ENCODE measurements at regions not wholly inside any gene's neighbourhood (a gene's known extent, or its start where the extent isn't known, plus 50 kb on each side); places are given as distances from the start of the nearest gene placed in this dataset.

- TF ChIP-seq YY1 (IDR thresholded peaks at IDR 0.05; ENCODE audit: insufficient read depth, insufficient read length): no peak
- TF ChIP-seq ZNF274 (IDR thresholded peaks at IDR 0.05; ENCODE audit: low read depth, low read length): no peak
- no peak for TF ChIP-seq SUZ12 (IDR thresholded peaks at IDR 0.05; ENCODE audit: extremely low read depth, insufficient read depth, insufficient read length)
- no peak for DNase-seq (ENCODE audit: low read depth, low spot score)
- Histone ChIP-seq H3K36me3 (ENCODE audit: insufficient read depth, insufficient read length, low read length) (no peaks in the 10 kb centered on the region), H3K9ac (ENCODE audit: insufficient read length, low read depth) (no peak overlapping the region), H3K4me3 (ENCODE audit: insufficient read length, low read depth) (no peak overlapping the region), H3K27me3 (ENCODE audit: insufficient read depth, insufficient read length) (no peaks in the 10 kb centered on the region), H3K9me3 (ENCODE audit: insufficient read depth, low read length) (no peaks in the 10 kb centered on the region), H3K4me1 (ENCODE audit: insufficient read depth, insufficient read length) (no peaks in the 10 kb centered on the region)
Measured at GRCh38 chr5:117692606-117693005, 1118.0 kb upstream of the SEMA6A start.

GRCh38 chr5:117691081-117691870 lies 1116.7 kb upstream of the SEMA6A start:
- DNase-seq (ENCODE audit: low read depth, low spot score): no peak
- Histone ChIP-seq H3K9ac (ENCODE audit: insufficient read length, low read depth) (no peak overlapping the region), H3K36me3 (ENCODE audit: insufficient read depth, insufficient read length, low read length) (no peaks in the 10 kb centered on the region), H3K4me3 (ENCODE audit: insufficient read length, low read depth) (no peak overlapping the region), H3K9me3 (ENCODE audit: insufficient read depth, low read length) (no peaks in the 10 kb centered on the region), H3K27me3 (ENCODE audit: insufficient read depth, insufficient read length) (no peaks in the 10 kb centered on the region), H3K4me1 (ENCODE audit: insufficient read depth, insufficient read length) (no peaks in the 10 kb centered on the region)
- TF ChIP-seq ZNF274 (IDR thresholded peaks at IDR 0.05; ENCODE audit: low read depth, low read length) (no peak), YY1 (IDR thresholded peaks at IDR 0.05; ENCODE audit: insufficient read depth, insufficient read length) (no peak)

- no peak for DNase-seq (ENCODE audit: low read depth, low spot score)
- no peak overlapping the region for H3K4me3 ChIP-seq (ENCODE audit: insufficient read length, low read depth)
- no peaks in the 10 kb centered on the region for H3K9me3 ChIP-seq (ENCODE audit: insufficient read depth, low read length)
- TF ChIP-seq ZNF274 (IDR thresholded peaks at IDR 0.05; ENCODE audit: low read depth, low read length): no peak
- TF ChIP-seq SUZ12 (IDR thresholded peaks at IDR 0.05; ENCODE audit: extremely low read depth, insufficient read depth, insufficient read length): no peak
- no peak for TF ChIP-seq YY1 (IDR thresholded peaks at IDR 0.05; ENCODE audit: insufficient read depth, insufficient read length)
- no peaks in the 10 kb centered on the region for H3K4me1 ChIP-seq (ENCODE audit: insufficient read depth, insufficient read length)
- no peaks in the 10 kb centered on the region for H3K27me3 ChIP-seq (ENCODE audit: insufficient read depth, insufficient read length)
- no peak overlapping the region for H3K9ac ChIP-seq (ENCODE audit: insufficient read length, low read depth)
- H3K36me3 ChIP-seq (ENCODE audit: insufficient read depth, insufficient read length, low read length): no peaks in the 10 kb centered on the region
Measured at GRCh38 chr5:117690612-117691011, 1116.0 kb upstream of the SEMA6A start.

GRCh38 chr5:117686926-117687325 lies 1112.3 kb upstream of the SEMA6A start:
- Histone ChIP-seq H3K27me3 (ENCODE audit: insufficient read depth, insufficient read length) (no peaks in the 10 kb centered on the region), H3K4me3 (ENCODE audit: insufficient read length, low read depth) (no peak overlapping the region), H3K9me3 (ENCODE audit: insufficient read depth, low read length) (no peaks in the 10 kb centered on the region), H3K36me3 (ENCODE audit: insufficient read depth, insufficient read length, low read length) (no peaks in the 10 kb centered on the region), H3K9ac (ENCODE audit: insufficient read length, low read depth) (no peak overlapping the region), H3K4me1 (ENCODE audit: insufficient read depth, insufficient read length) (no peaks in the 10 kb centered on the region)
- TF ChIP-seq YY1 (IDR thresholded peaks at IDR 0.05; ENCODE audit: insufficient read depth, insufficient read length) (no peak), SUZ12 (IDR thresholded peaks at IDR 0.05; ENCODE audit: extremely low read depth, insufficient read depth, insufficient read length) (no peak), ZNF274 (IDR thresholded peaks at IDR 0.05; ENCODE audit: low read depth, low read length) (no peak)
- DNase-seq (ENCODE audit: low read depth, low spot score): no peak

- Histone ChIP-seq H3K4me1 (ENCODE audit: insufficient read depth, insufficient read length) (no peaks in the 10 kb centered on the region), H3K9me3 (ENCODE audit: insufficient read depth, low read length) (no peaks in the 10 kb centered on the region), H3K27me3 (ENCODE audit: insufficient read depth, insufficient read length) (no peaks in the 10 kb centered on the region), H3K9ac (ENCODE audit: insufficient read length, low read depth) (no peak overlapping the region), H3K36me3 (ENCODE audit: insufficient read depth, insufficient read length, low read length) (no peaks in the 10 kb centered on the region), H3K4me3 (ENCODE audit: insufficient read length, low read depth) (no peak overlapping the region)
- TF ChIP-seq ZNF274 (IDR thresholded peaks at IDR 0.05; ENCODE audit: low read depth, low read length) (no peak), YY1 (IDR thresholded peaks at IDR 0.05; ENCODE audit: insufficient read depth, insufficient read length) (no peak), SUZ12 (IDR thresholded peaks at IDR 0.05; ENCODE audit: extremely low read depth, insufficient read depth, insufficient read length) (no peak)
- DNase-seq (ENCODE audit: low read depth, low spot score): no peak
Measured at GRCh38 chr5:117682416-117682815, 1107.8 kb upstream of the SEMA6A start.

GRCh38 chr5:117681431-117682254 lies 1107.0 kb upstream of the SEMA6A start:
- no peaks in the 10 kb centered on the region for H3K27me3 ChIP-seq (ENCODE audit: insufficient read depth, insufficient read length)
- H3K9ac ChIP-seq (ENCODE audit: insufficient read length, low read depth): no peak overlapping the region
- no peaks in the 10 kb centered on the region for H3K9me3 ChIP-seq (ENCODE audit: insufficient read depth, low read length)
- DNase-seq (ENCODE audit: low read depth, low spot score): no peak
- no peak overlapping the region for H3K4me3 ChIP-seq (ENCODE audit: insufficient read length, low read depth)
- no peaks in the 10 kb centered on the region for H3K36me3 ChIP-seq (ENCODE audit: insufficient read depth, insufficient read length, low read length)
- TF ChIP-seq SUZ12 (IDR thresholded peaks at IDR 0.05; ENCODE audit: extremely low read depth, insufficient read depth, insufficient read length) (no peak), ZNF274 (IDR thresholded peaks at IDR 0.05; ENCODE audit: low read depth, low read length) (no peak), YY1 (IDR thresholded peaks at IDR 0.05; ENCODE audit: insufficient read depth, insufficient read length) (no peak)
- H3K4me1 ChIP-seq (ENCODE audit: insufficient read depth, insufficient read length): no peaks in the 10 kb centered on the region

- DNase-seq (ENCODE audit: low read depth, low spot score): no peak
Measured at GRCh38 chr5:117680426-117680825, 1105.8 kb upstream of the SEMA6A start.

More at GRCh38 chr5:117680426-117680825, 1105.8 kb upstream of the SEMA6A start:
- Histone ChIP-seq H3K9ac (ENCODE audit: insufficient read length, low read depth) (no peak overlapping the region), H3K4me1 (ENCODE audit: insufficient read depth, insufficient read length) (no peaks in the 10 kb centered on the region), H3K4me3 (ENCODE audit: insufficient read length, low read depth) (no peak overlapping the region), H3K27me3 (ENCODE audit: insufficient read depth, insufficient read length) (no peaks in the 10 kb centered on the region), H3K9me3 (ENCODE audit: insufficient read depth, low read length) (no peaks in the 10 kb centered on the region), H3K36me3 (ENCODE audit: insufficient read depth, insufficient read length, low read length) (no peaks in the 10 kb centered on the region)
- TF ChIP-seq YY1 (IDR thresholded peaks at IDR 0.05; ENCODE audit: insufficient read depth, insufficient read length) (no peak), SUZ12 (IDR thresholded peaks at IDR 0.05; ENCODE audit: extremely low read depth, insufficient read depth, insufficient read length) (no peak), ZNF274 (IDR thresholded peaks at IDR 0.05; ENCODE audit: low read depth, low read length) (no peak)

Measured in NT2/D1 (cell line).